SK-N-SH (cell line): ENCODE measurements at regions not wholly inside any gene's neighbourhood (a gene's known extent, or its start where the extent isn't known, plus 50 kb on each side); places are given as distances from the start of the nearest gene placed in this dataset.

Experiments
- CTCF ChIA-PET: fragments of 300-600, 350-600 bp; formaldehyde crosslinking; extraction: SDS; loops from one replicate; lab custom pipeline; 2021; lab: Yijun Ruan, JAX
- POLR2A ChIA-PET: fragments of 350-600 bp; sonication (Branson Sonifier 250); formaldehyde crosslinking; extraction: SDS; loops from one replicate; lab custom pipeline; 2020; ENCODE audit warnings: antibody characterized with exemption, inconsistent platforms; lab: Yijun Ruan, JAX
- DNase-seq: peaks from one replicate; pipeline ENCODE4 v3.0.0; 2012
- H2AFZ ChIP-seq: fragments of 200-600 bp; sonication (generic); 2 replicates; pipeline ENCODE4 v1.8.1; 2016; ENCODE audit warnings: antibody characterized with exemption, mild to moderate bottlenecking, low read depth
- H3F3A ChIP-seq: fragments of 200-600 bp; sonication (generic); replicated peaks from 2 replicates; pipeline ENCODE3; 2016; ENCODE audit warnings: antibody characterized with exemption, mild to moderate bottlenecking; ENCODE audit not compliant: insufficient read depth
- H3K27ac ChIP-seq, 2 experiments: fragments of 200-500 bp in 1 of 2; fragments of 200-600 bp in 1 of 2; sonication (Bioruptor generic) in 1 of 2; sonication (generic), shearing (Covaris generic) in 1 of 2; 2 replicates each; pipeline versions ENCODE4 v1.5.1 to v1.6.1; 2014 to 2016; ENCODE audit warnings: low read depth in 2 of 2, inconsistent platforms in 1 of 2, low read length in 1 of 2, mild to moderate bottlenecking in 1 of 2, mixed read lengths in 1 of 2
- H3K27me3 ChIP-seq: fragments of 200-600 bp; sonication (generic), shearing (Covaris generic); 2 replicates; pipeline ENCODE4 v1.6.1; 2016; ENCODE audit warnings: mixed run types; ENCODE audit not compliant: insufficient read depth
- H3K36me3 ChIP-seq, 2 experiments: fragments of 200-500 bp in 1 of 2; fragments of 200-600 bp in 1 of 2; sonication (Bioruptor generic) in 1 of 2; sonication (generic) in 1 of 2; replicated peaks in 1 of 2; 2 replicates each; pipeline versions ENCODE3 to v1.5.1; 2014 to 2016; ENCODE audit warnings: low read length in 1 of 2, mild to moderate bottlenecking in 1 of 2; ENCODE audit not compliant: insufficient read depth in 2 of 2, control insufficient read depth in 1 of 2
- H3K4me1 ChIP-seq, 2 experiments: fragments of 200-500 bp in 1 of 2; fragments of 200-600 bp in 1 of 2; sonication (Bioruptor generic) in 1 of 2; sonication (generic), shearing (Covaris generic) in 1 of 2; 2 replicates each; pipeline versions ENCODE4 v1.5.1 to v1.6.1; 2014 to 2016; ENCODE audit warnings: low read depth in 1 of 2, low read length in 1 of 2, mixed run types in 1 of 2; ENCODE audit not compliant: insufficient read depth in 2 of 2, control insufficient read depth in 1 of 2
- H3K4me2 ChIP-seq: fragments of 200-600 bp; sonication (generic), shearing (Covaris generic); 2 replicates; pipeline ENCODE4 v1.6.1; 2017; ENCODE audit warnings: mixed run types
- H3K4me3 ChIP-seq, 2 experiments: fragments of 200-500 bp in 1 of 2; fragments of 200-600 bp in 1 of 2; sonication (Bioruptor generic) in 1 of 2; sonication (generic), shearing (Covaris generic) in 1 of 2; 2 replicates each; pipeline versions ENCODE4 v1.5.1 to v1.8.1; 2014 to 2016; ENCODE audit warnings: low read depth in 2 of 2, inconsistent platforms in 1 of 2, low read length in 1 of 2, mild to moderate bottlenecking in 1 of 2, mixed read lengths in 1 of 2, moderate library complexity in 1 of 2
- H3K79me2 ChIP-seq: fragments of 200-600 bp; sonication (generic); 2 replicates; pipeline ENCODE4 v1.8.1; 2017; ENCODE audit warnings: mild to moderate bottlenecking; ENCODE audit not compliant: insufficient read depth
- H3K9ac ChIP-seq: fragments of 200-600 bp; sonication (generic); 2 replicates; pipeline ENCODE4 v1.6.1; 2017; ENCODE audit warnings: mixed run types
- H3K9me2 ChIP-seq: fragments of 200-600 bp; sonication (generic); 2 replicates; pipeline ENCODE4 v1.6.1; 2017; ENCODE audit warnings: mixed run types
- H3K9me3 ChIP-seq: fragments of 200-600 bp; sonication (generic); 2 replicates; pipeline ENCODE4 v1.6.1; 2017; ENCODE audit warnings: mixed run types, mild to moderate bottlenecking, moderate library complexity
- H4K20me1 ChIP-seq: fragments of 200-600 bp; sonication (generic); 2 replicates; pipeline ENCODE4 v1.6.1; 2017; ENCODE audit warnings: mild to moderate bottlenecking, mixed run types; ENCODE audit not compliant: insufficient read depth
- EZH2phosphoT487 ChIP-seq: fragments of 200-600 bp; sonication (generic); IDR thresholded peaks from 2 replicates; pipeline ENCODE4 v1.6.1; 2017; ENCODE audit warnings: low read depth, mixed run types, mild to moderate bottlenecking, antibody characterized with exemption, moderate library complexity, borderline replicate concordance
- GABPA ChIP-seq: IDR thresholded peaks from 2 replicates; pipeline ENCODE4 v1.4.0; 2012; ENCODE audit warnings: low read depth, mild to moderate bottlenecking
- GATA2 ChIP-seq: sonication (generic); formaldehyde crosslinking; IDR thresholded peaks from 2 replicates; pipeline ENCODE4 v1.5.0; 2020; ENCODE audit warnings: mild to moderate bottlenecking, missing genetic modification reagents
- NRF1 ChIP-seq: IDR thresholded peaks from 2 replicates; pipeline ENCODE4 v1.6.1; 2012; ENCODE audit warnings: low read depth, mild to moderate bottlenecking, low read length
- PBX3 ChIP-seq: IDR thresholded peaks from 2 replicates; pipeline ENCODE4; 2012
- RAD21 ChIP-seq: IDR thresholded peaks from 2 replicates; pipeline ENCODE4 v1.6.1; 2012; ENCODE audit warnings: mild to moderate bottlenecking, low read length
- RCOR1 ChIP-seq: fragments of 150-350 bp; IDR thresholded peaks from 2 replicates; pipeline ENCODE4 v1.6.1; 2017; ENCODE audit warnings: antibody characterized with exemption, low read length
- TAF1 ChIP-seq: IDR thresholded peaks from 2 replicates; pipeline ENCODE4 v1.6.1; 2012; ENCODE audit warnings: low read depth, mild to moderate bottlenecking, low read length, moderate library complexity, borderline replicate concordance
- TCF12 ChIP-seq: IDR thresholded peaks from 2 replicates; pipeline ENCODE4 v1.4.0; 2012
- TEAD4 ChIP-seq: IDR thresholded peaks from 2 replicates; pipeline ENCODE4 v1.4.0; 2012; ENCODE audit warnings: mild to moderate bottlenecking, borderline replicate concordance; ENCODE audit not compliant: insufficient read depth
- WGBS: methylation state at CpG from one replicate; pipeline ENCODE4 v1.1.6; 2017; ENCODE audit warnings: low lambda C conversion rate; 5-methylcytosine and 5-hydroxymethylcytosine counted together
- TF ChIP-seq, protein P1 (sequence below): fragments of 150-350 bp; IDR thresholded peaks from 2 replicates; pipeline ENCODE4 v1.6.1; 2017; ENCODE audit warnings: antibody characterized with exemption, low read length, low read depth, borderline replicate concordance

- ChIA-PET CTCF (no interaction called here), POLR2A (no interaction called here)
- Histone ChIP-seq H3K4me1 (no peaks in the 10 kb centered on the region), H3F3A (no peaks in the 10 kb centered on the region), H3K79me2 (no peaks in the 10 kb centered on the region), H3K4me2 (no peak overlapping the region), H2AFZ (no peak overlapping the region), H3K4me3 (no peak overlapping the region), H3K27ac (no peak overlapping the region), H3K9ac (no peak overlapping the region), H3K9me3 (no peaks in the 10 kb centered on the region), H3K9me2 (no peaks in the 10 kb centered on the region), H3K27me3 (no peaks in the 10 kb centered on the region), H4K20me1 (no peaks in the 10 kb centered on the region), H3K36me3 (no peaks in the 10 kb centered on the region)
- WGBS = 33% methylated on average over 3 of the region's 3 CpGs
- TF ChIP-seq GABPA (no peak), GATA2 (CRISPR knock-in tag) (no peak)
- no peak for DNase-seq
Observed at GRCh38 chrX:124975456-124975855, 344.2 kb upstream of the TEX13C start.

- H4K20me1 ChIP-seq = no peaks in the 10 kb centered on the region
- no peak for DNase-seq
- CTCF ChIA-PET = no interaction called here
- H3K9me3 ChIP-seq = no peaks in the 10 kb centered on the region
- no peaks in the 10 kb centered on the region for H3K79me2 ChIP-seq
- H3K9ac ChIP-seq = no peak overlapping the region
- no peaks in the 10 kb centered on the region for H3K27me3 ChIP-seq
- POLR2A ChIA-PET = no interaction called here
- no peak overlapping the region for H3K4me3 ChIP-seq
- H3K36me3 ChIP-seq = no peaks in the 10 kb centered on the region
- no peak overlapping the region for H2AFZ ChIP-seq
- no peak overlapping the region for H3K27ac ChIP-seq
- no peaks in the 10 kb centered on the region for H3K4me1 ChIP-seq
- WGBS = 0% methylated on average over 1 of the region's 1 CpG
- TF ChIP-seq, protein P1, sequence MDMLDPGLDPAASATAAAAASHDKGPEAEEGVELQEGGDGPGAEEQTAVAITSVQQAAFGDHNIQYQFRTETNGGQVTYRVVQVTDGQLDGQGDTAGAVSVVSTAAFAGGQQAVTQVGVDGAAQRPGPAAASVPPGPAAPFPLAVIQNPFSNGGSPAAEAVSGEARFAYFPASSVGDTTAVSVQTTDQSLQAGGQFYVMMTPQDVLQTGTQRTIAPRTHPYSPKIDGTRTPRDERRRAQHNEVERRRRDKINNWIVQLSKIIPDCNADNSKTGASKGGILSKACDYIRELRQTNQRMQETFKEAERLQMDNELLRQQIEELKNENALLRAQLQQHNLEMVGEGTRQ = no peak
- TF ChIP-seq PBX3 = no peak
- no peak for TF ChIP-seq TEAD4
- no peak for TF ChIP-seq NRF1
- no peak for TF ChIP-seq TAF1
- no peak for TF ChIP-seq RAD21
- TF ChIP-seq TCF12 = no peak
- no peak for TF ChIP-seq EZH2phosphoT487
- no peak for TF ChIP-seq RCOR1
- TF ChIP-seq, all 33 proteins: peak for 0
- H3K4me2 ChIP-seq = no peak overlapping the region
- no peaks in the 10 kb centered on the region for H3F3A ChIP-seq
- H3K9me2 ChIP-seq = no peaks in the 10 kb centered on the region
Observed at GRCh38 chrX:124981420-124981819, 338.3 kb upstream of the TEX13C start.
